Vagina (tissue), 2 donors: ENCODE measurements at regions not wholly inside any gene's neighbourhood (a gene's known extent, or its start where the extent isn't known, plus 50 kb on each side); places are given as distances from the start of the nearest gene placed in this dataset.

Source experiments
- POLR2A ChIP-seq, 2 donors: fragments of 450-650 bp; IDR thresholded peaks; one replicate each; pipeline ENCODE4 v1.6.1; 2017; ENCODE audit warnings: antibody characterized with exemption in 2 of 2, mild to moderate bottlenecking in 2 of 2, moderate library complexity in 2 of 2
- TF ChIP-seq, protein P1 (sequence below), 3 experiments: fragments of 450-650 bp in 2 of 3; fragments of 200-600 bp in 1 of 3; sonication (generic) in 1 of 3; IDR thresholded peaks; one replicate each; pipeline ENCODE4 v1.5.1; 2017 to 2019; ENCODE audit warnings: antibody characterized with exemption in 3 of 3, mild to moderate bottlenecking in 2 of 3, moderate library complexity in 2 of 3

DNA sequence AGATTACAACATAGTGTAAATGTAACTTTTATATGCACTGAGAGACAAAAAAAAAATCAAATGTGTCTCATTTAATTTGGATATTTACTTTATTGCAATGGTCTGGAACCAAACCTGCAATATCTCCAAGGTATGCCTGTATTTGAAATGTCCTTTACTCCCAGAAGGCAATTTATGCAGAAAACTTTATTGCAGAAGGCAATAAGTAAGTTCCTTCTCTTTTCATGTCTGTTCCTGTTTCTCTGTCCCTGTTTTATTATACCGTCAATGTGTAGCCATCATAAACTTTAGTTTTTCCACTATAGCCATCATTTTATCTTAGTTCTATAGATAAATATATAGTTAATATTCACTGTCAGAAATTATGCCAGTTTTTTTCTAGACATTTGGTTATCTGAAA, 513.1 kb upstream of the FAM98A start:
- TF ChIP-seq, protein P1, sequence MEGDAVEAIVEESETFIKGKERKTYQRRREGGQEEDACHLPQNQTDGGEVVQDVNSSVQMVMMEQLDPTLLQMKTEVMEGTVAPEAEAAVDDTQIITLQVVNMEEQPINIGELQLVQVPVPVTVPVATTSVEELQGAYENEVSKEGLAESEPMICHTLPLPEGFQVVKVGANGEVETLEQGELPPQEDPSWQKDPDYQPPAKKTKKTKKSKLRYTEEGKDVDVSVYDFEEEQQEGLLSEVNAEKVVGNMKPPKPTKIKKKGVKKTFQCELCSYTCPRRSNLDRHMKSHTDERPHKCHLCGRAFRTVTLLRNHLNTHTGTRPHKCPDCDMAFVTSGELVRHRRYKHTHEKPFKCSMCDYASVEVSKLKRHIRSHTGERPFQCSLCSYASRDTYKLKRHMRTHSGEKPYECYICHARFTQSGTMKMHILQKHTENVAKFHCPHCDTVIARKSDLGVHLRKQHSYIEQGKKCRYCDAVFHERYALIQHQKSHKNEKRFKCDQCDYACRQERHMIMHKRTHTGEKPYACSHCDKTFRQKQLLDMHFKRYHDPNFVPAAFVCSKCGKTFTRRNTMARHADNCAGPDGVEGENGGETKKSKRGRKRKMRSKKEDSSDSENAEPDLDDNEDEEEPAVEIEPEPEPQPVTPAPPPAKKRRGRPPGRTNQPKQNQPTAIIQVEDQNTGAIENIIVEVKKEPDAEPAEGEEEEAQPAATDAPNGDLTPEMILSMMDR (IDR thresholded peaks at IDR 0.05) = no peak
- TF ChIP-seq POLR2A (IDR thresholded peaks at IDR 0.05) = no peak
